Keratinocyte (primary cell): ENCODE measurements at regions not wholly inside any gene's neighbourhood (a gene's known extent, or its start where the extent isn't known, plus 50 kb on each side); places are given as distances from the start of the nearest gene placed in this dataset.

ENCODE experiments used
- EZH2 ChIP-seq: IDR thresholded peaks from one replicate; pipeline ENCODE4 v1.6.1; 2012; ENCODE audit warnings: inconsistent platforms, mild to moderate bottlenecking, low read length, moderate library complexity
- TF ChIP-seq, protein P1 (sequence below), 3 experiments: IDR thresholded peaks in 1 of 3; conservative IDR thresholded peaks in 1 of 3; optimal IDR thresholded peaks in 1 of 3; 2 replicates in 2 of 3; 3 replicates in 1 of 3; pipeline versions ENCODE3 to v1.5.1; 2011; ENCODE audit warnings: low read length in 3 of 3, mild to moderate bottlenecking in 3 of 3, moderate library complexity in 2 of 3, control low read depth in 1 of 3, inconsistent platforms in 1 of 3; ENCODE audit not compliant: insufficient read depth in 2 of 3; ENCODE audit errors: extremely low read depth in 1 of 3

DNA sequence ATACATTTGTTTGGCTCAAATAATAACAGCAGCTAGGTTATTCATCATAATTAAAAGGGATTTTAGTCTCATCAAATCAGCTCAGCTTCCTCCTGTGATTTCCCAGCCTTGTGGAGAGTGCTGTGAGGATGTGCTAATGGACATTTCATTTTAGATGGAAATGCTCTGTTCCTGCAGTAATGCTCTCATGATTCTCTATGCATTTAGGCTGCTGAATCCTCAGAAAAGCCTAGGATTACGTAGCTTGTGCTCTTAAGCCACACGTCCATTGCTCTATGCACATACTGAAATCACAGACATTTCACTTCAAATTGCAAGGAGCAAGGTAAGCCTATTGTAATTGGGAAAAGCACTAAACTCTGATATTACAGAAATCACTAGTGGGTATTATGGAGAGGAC lies 226.6 kb upstream of the TMEM260 start:
- TF ChIP-seq, protein P1, sequence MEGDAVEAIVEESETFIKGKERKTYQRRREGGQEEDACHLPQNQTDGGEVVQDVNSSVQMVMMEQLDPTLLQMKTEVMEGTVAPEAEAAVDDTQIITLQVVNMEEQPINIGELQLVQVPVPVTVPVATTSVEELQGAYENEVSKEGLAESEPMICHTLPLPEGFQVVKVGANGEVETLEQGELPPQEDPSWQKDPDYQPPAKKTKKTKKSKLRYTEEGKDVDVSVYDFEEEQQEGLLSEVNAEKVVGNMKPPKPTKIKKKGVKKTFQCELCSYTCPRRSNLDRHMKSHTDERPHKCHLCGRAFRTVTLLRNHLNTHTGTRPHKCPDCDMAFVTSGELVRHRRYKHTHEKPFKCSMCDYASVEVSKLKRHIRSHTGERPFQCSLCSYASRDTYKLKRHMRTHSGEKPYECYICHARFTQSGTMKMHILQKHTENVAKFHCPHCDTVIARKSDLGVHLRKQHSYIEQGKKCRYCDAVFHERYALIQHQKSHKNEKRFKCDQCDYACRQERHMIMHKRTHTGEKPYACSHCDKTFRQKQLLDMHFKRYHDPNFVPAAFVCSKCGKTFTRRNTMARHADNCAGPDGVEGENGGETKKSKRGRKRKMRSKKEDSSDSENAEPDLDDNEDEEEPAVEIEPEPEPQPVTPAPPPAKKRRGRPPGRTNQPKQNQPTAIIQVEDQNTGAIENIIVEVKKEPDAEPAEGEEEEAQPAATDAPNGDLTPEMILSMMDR (optimal IDR thresholded peaks at IDR 0.05 in 1 of 3, IDR thresholded peaks at IDR 0.05 in 1 of 3, conservative IDR thresholded peaks at IDR 0.05 in 1 of 3; ENCODE audit: extremely low read depth in 1 of 3, insufficient read depth in 2 of 3, low read length in 3 of 3): no peak
- TF ChIP-seq EZH2: no peak
